Dedifferentiated amniotic fluid mesenchymal stem cell (primary cell): ENCODE measurements at regions not wholly inside any gene's neighbourhood (a gene's known extent, or its start where the extent isn't known, plus 50 kb on each side); places are given as distances from the start of the nearest gene placed in this dataset.
"Not testable (repeated sequence)": the region's sequence is repeated elsewhere in the genome, so short reads cannot be mapped to it uniquely, and the experiment has no call there.

Experiments
- DNase-seq: peaks from one replicate; pipeline ENCODE4 v3.0.0-alpha.2; 2016; ENCODE audit errors: extremely low spot score

GRCh38 chr11:129503646-129504045, 128.0 kb downstream of the BARX2 start:
- no peak for DNase-seq

GRCh38 chr11:129505266-129505665, 129.6 kb downstream of the BARX2 start:
- no peak for DNase-seq

GRCh38 chr11:129508163-129508562, 132.5 kb downstream of the BARX2 start:
- no peak for DNase-seq

- DNase-seq, result no peak
Measured at GRCh38 chr11:129528296-129528695, 152.6 kb downstream of the BARX2 start.

DNA sequence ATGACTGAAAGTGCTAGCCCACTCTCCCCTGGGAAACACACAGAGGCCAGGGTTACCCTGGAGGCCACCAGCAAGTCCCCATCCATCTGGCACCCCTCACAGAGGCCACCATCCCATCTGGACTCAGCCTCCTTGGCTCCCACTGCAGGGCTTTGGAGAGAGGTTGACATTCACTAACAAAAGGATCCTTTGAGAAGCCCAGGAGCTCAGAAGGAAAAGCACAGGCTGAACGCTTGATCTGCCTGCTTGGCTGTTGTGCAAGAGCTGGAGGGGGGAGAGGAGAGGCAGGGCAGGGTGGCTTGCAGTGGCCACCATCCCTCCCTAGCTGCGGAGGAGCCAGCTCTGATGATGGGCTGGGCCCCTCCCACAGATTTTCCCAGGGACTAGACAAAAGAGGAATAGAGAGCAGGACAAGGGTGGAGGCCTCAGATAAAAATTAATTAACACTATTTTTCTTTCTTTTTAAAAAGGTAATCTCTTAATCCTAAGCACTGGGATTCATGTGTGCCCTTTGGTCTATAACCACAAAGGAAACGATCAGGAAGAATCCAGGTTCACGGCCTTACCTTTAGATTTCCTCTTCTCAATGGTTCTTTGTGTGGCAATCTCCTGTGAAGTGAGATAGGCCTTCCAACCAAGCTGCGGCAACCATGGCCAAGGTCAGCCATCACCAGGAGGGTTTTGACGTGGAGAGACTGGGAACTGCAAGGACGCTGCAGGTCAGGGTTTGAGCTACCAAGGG, 154.7 kb downstream of the BARX2 start:
- no peak for DNase-seq

DNA sequence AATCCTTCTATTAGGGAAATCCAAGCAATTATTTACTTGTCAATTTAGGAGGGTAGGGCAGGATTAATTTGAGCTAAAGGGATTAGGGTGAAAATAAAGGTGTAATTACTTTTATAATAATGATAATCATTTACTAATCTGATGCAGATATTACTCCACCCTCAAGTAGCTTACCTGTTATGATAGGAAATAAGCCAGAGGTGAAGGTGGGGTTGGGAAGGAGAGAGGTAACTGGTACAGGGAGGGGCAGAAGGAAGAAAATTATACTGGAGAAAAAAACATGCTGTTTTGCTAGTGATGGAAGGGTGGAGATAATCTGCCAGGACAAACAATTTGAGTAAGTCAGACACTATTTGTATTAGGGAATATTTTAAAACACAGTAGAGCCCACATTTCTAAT, 157.7 kb downstream of the BARX2 start:
- no peak for DNase-seq

DNA sequence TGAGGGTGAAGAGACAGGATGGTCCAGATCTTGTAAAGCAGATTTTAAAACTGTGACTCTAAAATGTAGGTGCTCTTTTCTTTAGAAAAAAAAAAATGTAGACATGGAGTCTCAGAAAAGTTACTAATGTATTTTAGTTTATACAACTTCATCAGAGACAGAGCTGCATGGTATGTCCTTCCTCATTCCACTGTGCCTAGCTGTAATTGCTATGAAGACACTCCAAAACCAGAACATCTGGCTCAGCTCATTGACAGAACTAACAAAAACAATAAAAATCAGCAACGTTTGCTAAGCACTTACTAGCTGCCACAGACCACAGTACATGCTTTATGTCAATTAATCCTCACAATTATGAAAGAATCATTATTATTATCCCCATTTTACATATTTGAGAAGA, 160.7 kb downstream of the BARX2 start:
- DNase-seq, result no peak

- DNase-seq, result no peak
Measured at GRCh38 chr11:129538323-129538722, 162.7 kb downstream of the BARX2 start.

DNA sequence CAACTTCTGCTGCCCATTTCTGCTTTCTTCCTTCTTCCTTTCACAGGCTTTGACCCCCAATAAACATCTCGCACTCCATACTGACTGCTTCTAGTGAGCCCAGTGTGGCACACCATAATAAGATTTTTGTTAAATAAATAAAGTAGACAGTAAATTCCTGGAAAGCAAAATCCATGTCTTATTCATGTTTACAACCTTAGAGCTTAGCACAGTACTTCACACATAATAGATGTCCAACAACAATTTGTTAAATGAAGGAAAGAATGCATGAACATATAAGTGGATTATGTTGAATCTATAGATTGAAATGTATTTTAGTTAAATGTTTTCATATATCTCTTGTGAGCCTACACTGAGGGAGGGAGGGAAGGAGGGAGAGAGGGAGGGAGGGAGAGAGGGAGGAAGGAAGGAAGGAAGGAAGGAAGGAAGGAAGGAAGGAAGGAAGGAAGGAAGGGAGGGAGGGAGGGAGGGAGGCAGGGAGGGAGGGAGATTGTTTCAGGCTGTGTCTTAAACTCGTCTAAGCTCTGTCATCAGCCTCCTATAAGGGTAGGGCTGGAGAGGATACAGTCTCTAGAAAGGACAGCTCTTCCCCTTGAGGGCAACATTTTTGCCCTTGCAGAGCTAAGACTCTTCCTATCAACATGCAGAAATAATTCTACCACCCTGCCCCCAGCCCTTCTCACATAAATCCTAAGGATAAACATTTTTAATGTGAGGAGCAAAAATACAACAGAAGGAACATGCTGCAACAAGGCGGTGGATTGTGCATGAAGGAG, 168.1 kb downstream of the BARX2 start:
- DNase-seq, result no peak

DNA sequence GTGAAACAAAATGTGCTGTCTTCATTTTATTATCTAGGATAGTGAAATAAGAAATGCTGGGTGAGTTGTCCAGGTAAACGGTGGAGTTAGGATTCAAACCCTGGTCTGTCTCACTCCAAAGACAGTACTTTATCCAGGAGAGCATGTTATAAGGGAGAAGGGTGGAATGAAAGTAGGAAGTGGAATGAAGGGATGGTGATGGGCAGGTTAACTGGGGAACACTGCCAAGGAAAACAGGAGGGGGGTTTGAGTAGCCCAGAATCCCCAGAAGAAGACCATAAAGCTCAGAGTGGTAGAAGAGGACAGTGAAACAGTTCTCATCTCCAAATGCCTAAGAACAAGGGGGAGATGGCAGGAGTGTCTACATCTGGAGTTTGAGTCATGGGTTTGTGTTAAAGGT, 169.0 kb downstream of the BARX2 start:
- no peak for DNase-seq

GRCh38 chr11:129546266-129546665, 170.6 kb downstream of the BARX2 start:
- no peak for DNase-seq

DNA sequence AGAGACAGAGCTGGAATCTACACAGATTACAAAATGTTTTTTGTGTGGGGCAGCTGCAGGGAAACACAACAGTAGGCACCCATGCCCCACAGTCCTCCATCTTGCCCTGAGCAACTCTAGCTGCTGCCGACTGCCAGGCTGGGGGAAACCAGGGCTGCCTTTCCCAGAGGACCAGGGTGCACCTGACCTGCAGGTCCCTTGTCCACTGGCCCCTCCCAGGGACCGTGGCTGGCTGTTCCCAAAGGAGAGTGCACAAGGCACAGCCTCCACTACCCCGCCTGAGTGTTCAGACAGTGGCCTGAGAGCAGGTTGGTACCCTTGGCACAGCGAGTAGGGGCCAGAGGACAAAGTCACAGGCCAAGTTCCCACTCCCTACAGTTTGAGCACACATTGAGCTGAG, 181.8 kb downstream of the BARX2 start:
- DNase-seq, result no peak

DNA sequence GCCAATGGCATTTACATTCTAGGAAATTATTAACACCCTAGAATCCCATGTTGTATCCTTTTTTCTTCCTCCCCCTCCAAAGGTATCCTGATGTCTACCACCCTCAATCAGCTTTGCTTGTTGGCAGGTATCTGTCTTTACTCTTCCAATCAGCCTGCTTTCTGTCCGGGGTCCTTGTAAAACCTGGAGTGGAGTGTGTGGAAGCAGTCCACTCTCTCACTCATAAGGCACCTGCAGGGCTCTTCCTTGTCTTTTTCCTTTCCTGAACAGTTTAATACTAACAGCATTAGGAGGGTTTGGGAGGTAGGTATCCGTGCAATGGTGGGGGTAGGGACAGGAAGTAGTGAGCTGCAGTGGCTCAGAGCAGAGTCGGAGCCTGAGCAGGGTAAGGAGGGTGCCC, 193.4 kb downstream of the BARX2 start:
- DNase-seq, result no peak

DNA sequence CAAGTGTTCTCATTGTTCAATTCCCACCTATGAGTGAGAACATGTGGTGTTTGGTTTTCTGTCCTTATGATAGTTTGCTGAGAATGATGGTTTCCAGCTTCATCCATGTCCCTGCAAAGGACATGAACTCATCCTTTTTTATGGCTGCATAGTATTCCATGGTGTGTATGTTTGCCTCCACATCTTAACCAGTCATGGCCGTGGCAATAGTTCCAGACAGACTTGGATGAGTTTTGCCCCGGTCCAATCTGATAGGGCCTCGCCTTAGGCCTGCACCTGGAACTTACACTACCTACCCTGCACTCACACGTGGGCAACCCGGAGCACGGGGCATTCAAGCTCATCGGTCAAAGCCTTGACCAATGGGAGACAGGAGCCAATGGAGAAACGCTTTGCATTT, 197.0 kb downstream of the BARX2 start:
- not testable (repeated sequence) for DNase-seq

DNA sequence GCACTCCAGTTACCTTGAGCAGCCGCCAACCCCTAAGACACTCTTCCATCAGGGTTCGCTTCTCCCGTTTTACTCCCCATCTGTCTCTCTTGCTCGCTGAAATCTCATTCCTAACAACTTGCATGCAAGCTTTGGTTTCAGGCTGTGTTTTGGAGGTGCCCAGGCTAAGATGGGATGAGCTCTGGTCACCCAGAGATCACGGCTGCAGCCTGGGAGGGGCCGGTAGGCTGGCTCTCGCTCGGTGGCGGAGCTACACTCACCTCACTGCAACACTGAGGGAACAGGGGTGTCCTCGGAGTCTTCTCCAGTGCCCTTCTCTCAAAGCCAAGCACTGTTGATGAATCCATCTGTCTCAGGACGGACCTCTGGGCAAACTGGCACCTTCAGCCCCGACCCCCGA, 197.5 kb downstream of the BARX2 start:
- no peak for DNase-seq

DNA sequence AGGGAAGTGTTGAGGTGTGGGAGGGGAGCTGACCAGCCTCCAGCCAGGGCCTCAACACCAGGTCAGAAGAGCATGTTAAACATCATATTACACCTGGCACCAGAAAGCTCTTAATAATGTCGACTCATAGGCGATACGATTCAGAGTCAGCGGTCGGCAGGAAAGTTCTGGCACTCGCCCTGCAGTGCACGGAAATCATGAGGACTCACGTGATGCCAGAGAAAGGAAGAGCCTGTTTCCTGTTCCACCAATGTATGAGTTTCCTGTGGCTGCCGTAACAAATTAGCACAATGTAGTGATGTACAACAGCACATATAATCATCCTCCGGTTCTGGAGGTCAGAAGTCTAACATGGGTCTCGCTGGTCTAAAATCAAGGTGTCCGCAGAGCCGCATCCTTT, 198.8 kb downstream of the BARX2 start:
- no peak for DNase-seq

DNA sequence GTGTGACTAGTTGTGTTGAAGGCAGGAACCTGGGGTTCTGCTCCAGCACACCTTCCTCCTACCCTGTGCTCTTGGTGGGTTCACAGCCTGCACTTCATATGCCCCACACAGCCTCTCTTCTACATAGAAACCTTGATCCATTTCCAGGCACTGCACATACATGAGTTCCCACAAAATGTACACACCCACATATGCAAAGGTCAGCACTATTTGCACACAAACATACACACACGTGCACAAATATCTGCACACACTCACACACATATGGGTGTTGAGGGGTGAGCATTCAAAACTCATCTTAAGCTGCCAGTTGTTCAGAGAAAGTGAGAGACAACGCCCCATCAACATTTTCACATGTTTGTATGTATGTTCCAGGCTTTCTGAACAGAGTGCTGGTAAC, 201.0 kb downstream of the BARX2 start:
- no peak for DNase-seq

DNA sequence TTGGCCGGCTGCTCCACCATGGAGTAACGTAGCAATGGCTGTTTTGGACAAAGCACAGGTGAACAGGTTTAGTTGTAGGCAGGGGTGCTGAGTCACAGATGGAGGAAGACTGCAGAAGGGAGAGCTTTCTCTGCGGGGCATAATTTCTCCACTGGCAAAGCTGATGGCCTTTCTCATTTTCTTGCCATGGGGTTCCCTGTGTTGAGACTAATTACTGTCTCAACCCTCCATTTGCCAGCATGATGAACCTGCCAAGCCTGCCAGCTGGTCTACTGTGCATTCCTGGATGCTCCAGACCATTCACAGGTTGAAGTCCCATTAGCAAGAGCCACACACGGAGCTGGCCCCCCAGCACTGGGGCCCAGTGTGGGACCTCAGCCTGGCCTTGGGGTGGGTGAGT, 202.4 kb downstream of the BARX2 start:
- no peak for DNase-seq

- DNase-seq, result no peak
Measured at GRCh38 chr11:129580278-129580677, 204.6 kb downstream of the BARX2 start.

- no peak for DNase-seq
Measured at GRCh38 chr11:129584316-129584715, 208.7 kb downstream of the BARX2 start.

DNA sequence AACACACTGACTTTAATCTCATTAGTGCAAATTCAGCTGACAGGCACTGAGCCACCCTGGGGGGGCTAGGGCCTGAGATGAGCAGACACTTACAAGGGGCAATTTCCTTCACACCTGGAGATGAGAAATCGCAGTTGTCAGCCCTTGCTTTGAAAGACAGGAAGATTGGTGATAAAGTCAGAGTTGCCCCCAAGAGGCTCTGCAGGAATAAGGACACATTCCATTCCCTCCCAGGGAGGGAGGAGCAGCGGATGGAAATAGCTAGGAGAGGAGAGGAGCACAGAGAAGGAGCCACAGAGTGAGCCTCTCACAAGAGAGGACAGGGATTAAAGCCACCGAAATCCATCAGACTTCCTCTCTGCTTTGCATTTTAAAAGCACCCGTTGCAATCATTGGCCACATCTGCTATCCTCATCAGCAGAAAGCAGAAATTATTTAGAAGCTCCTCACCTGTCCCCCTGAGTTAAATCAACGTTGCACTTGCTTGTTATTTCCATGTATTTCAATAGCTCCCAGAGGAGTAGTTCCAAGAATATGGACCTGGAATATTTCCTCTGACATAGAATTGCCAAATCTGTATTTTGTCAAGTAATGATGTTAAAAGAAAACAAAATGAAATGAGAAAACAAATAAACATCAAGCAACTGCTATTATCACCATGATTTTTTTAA, 213.7 kb downstream of the BARX2 start:
- no peak for DNase-seq

DNA sequence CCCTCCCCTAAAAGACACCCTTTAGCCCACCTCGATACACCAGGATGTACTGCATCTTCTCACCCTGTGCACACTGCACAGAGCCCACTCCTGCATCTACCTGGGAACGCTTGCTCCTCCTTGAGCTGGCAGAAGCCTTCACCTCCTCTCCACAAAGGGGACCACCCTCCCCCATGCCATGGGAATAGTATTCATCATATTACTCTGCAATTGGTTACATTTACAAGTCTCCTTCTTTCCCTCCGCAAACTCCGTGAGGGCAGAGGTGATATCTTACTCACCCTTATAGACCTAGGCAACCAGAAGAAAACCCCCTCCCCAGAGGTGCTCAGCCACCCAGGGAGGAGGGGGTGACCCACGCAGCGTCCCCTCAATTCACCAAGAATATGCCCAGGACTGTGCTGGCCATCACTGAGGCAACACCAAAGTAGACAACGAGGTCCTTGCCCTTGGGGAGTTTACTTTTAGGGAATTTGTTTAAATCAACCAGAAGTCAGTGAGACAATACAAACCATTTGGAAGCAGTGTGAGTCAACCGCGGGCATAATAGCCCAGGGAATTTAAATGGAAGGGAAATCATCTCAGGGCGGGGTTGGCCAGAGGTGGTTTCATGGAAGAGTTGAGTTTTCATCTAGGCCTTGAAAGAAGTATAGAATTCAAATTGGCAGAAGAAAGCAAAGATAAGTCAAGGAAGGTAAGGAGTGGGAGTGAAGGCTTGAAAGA, 214.5 kb downstream of the BARX2 start:
- DNase-seq, result no peak
